Neural crest cell (in vitro differentiated cells): ENCODE measurements at regions not wholly inside any gene's neighbourhood (a gene's known extent, or its start where the extent isn't known, plus 50 kb on each side); places are given as distances from the start of the nearest gene placed in this dataset.

Experiments used
- DNase-seq: peaks from one replicate; pipeline ENCODE4 v3.0.0; 2021; ENCODE audit warnings: low read depth, mixed read lengths, low spot score
- H3K27ac Mint-ChIP-seq: one replicate; pipeline ENCODE4 v1.8.0; 2021; ENCODE audit warnings: mild to moderate bottlenecking, mixed read lengths; ENCODE audit not compliant: unreplicated experiment
- H3K27me3 Mint-ChIP-seq: 2 replicates; pipeline ENCODE4 v1.8.0; 2021; ENCODE audit warnings: low read depth, mild to moderate bottlenecking, mixed read lengths
- H3K36me3 Mint-ChIP-seq: 2 replicates; pipeline ENCODE4 v1.8.0; 2021; ENCODE audit warnings: low read depth, mild to moderate bottlenecking, mixed read lengths
- H3K4me1 Mint-ChIP-seq: 2 replicates; pipeline ENCODE4 v1.8.0; 2021; ENCODE audit warnings: mixed read lengths
- H3K4me3 Mint-ChIP-seq: one replicate; pipeline ENCODE4 v1.8.0; 2021; ENCODE audit warnings: mild to moderate bottlenecking, mixed read lengths
- H3K9me3 Mint-ChIP-seq: 2 replicates; pipeline ENCODE4 v1.8.0; 2021; ENCODE audit warnings: mixed read lengths
- TF ChIP-seq, protein P1 (sequence below): fragments of 200-600 bp; sonication (generic); conservative IDR thresholded peaks from 2 replicates; pipeline ENCODE4 v1.5.0; 2021; ENCODE audit warnings: antibody characterized with exemption, mild to moderate bottlenecking

GRCh38 chr1:47593013-47593568, 155.2 kb downstream of the FOXD2 start:
- Mint-ChIP-seq H3K9me3 (no peaks in the 10 kb centered on the region), H3K27ac (no peak overlapping the region), H3K4me1 (peaks cover 9% of the 10 kb centered on the region), H3K4me3 (no peak overlapping the region), H3K36me3 (no peaks in the 10 kb centered on the region), H3K27me3 (peaks cover 29% of the 10 kb centered on the region)
- TF ChIP-seq, protein P1, sequence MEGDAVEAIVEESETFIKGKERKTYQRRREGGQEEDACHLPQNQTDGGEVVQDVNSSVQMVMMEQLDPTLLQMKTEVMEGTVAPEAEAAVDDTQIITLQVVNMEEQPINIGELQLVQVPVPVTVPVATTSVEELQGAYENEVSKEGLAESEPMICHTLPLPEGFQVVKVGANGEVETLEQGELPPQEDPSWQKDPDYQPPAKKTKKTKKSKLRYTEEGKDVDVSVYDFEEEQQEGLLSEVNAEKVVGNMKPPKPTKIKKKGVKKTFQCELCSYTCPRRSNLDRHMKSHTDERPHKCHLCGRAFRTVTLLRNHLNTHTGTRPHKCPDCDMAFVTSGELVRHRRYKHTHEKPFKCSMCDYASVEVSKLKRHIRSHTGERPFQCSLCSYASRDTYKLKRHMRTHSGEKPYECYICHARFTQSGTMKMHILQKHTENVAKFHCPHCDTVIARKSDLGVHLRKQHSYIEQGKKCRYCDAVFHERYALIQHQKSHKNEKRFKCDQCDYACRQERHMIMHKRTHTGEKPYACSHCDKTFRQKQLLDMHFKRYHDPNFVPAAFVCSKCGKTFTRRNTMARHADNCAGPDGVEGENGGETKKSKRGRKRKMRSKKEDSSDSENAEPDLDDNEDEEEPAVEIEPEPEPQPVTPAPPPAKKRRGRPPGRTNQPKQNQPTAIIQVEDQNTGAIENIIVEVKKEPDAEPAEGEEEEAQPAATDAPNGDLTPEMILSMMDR: no peak
- no peak for DNase-seq

DNA sequence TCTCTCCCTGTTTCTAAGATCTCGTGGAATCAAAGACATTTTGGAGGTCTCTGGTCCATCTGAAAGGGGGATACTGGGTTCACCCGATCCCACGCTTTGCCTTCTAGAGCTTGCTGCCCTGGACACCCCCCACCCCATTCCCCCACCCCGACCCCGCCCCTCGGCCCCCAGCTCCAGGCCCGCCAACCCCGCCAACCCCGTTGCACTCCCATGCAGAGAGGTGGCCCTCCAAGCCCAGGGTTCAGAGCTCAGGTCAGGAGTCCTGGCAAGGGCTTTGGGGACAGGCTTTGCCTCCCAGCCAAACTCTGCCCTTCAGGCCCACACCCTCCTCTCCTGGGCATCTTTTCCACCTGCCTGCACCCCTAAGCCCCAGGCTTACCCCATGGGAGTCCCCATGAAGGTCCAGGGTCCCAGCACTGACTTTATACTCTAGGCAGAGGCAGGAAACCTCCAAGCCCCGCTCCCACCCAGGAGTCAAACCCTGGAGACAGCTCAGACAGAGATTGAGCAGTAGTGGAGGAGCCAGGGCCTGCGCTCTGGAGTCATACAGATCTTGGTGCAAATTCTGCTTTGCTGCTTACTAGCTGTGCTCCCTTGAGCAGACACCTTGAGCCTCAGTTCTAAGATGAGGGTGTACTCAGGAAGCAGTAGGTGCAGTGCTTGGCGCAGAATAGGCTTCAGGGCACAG, 155.9 kb downstream of the FOXD2 start:
- no peak for DNase-seq
- H3K36me3 Mint-ChIP-seq: no peaks in the 10 kb centered on the region
- peaks cover 29% of the 10 kb centered on the region for H3K27me3 Mint-ChIP-seq
- TF ChIP-seq, protein P1: no peak
- no peak overlapping the region for H3K4me3 Mint-ChIP-seq
- H3K9me3 Mint-ChIP-seq: no peaks in the 10 kb centered on the region
- peaks cover 15% of the 10 kb centered on the region for H3K4me1 Mint-ChIP-seq
- no peak overlapping the region for H3K27ac Mint-ChIP-seq

DNA sequence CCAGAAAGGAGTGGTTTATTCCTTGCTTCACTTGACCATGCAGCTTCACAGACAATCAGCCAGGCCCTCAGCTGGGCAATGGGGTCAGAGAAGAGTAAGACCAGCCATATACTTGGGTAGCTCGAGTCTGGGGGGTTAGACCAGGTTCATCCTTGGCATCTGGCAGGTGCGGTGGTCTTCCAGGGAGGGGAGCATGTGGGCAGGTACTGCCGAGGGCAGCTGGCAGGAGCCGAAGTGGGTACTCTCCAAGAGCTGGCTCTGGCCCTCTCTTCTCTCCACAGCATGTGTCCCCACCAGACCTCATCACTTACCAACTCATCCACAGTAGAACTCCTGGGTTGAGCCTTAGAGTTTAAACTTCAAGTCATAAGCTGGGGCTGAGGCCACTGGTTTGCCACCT, 156.8 kb downstream of the FOXD2 start:
- Mint-ChIP-seq H3K9me3 (peaks cover 5% of the 10 kb centered on the region), H3K4me1 (peaks cover 15% of the 10 kb centered on the region), H3K4me3 (no peak overlapping the region), H3K27me3 (peaks cover 29% of the 10 kb centered on the region), H3K36me3 (peaks cover 5% of the 10 kb centered on the region), H3K27ac (no peak overlapping the region)
- TF ChIP-seq, protein P1: no peak
- no peak for DNase-seq

- peaks cover 11% of the 10 kb centered on the region for H3K9me3 Mint-ChIP-seq
- DNase-seq: no peak
- H3K4me3 Mint-ChIP-seq: no peak overlapping the region
- peaks cover 29% of the 10 kb centered on the region for H3K27me3 Mint-ChIP-seq
- H3K27ac Mint-ChIP-seq: no peak overlapping the region
- TF ChIP-seq, protein P1: no peak
- H3K36me3 Mint-ChIP-seq: peaks cover 6% of the 10 kb centered on the region
- H3K4me1 Mint-ChIP-seq: peaks cover 15% of the 10 kb centered on the region
Observed at GRCh38 chr1:47596328-47596727, 158.5 kb downstream of the FOXD2 start.

DNA sequence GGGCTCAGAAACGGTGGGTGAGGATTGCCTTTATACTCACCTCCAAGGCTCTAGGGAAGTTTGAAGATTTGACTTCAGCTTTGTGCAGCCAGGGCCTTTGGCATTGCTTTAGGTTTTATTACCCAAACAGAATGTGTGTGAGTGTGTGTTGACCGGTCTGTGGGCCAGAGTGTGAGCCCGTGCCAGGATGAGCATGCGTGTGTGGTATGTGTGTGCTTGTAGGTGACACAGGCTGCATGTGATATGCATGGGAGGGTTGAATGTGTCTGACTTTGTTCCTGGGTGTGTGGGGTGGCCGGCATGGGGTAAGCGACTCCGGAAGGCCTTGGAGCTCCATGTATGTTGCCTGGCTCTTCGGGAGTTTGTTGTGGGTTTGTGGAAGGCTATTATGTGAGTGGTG, 160.5 kb downstream of the FOXD2 start:
- peaks cover 25% of the 10 kb centered on the region for H3K27me3 Mint-ChIP-seq
- H3K27ac Mint-ChIP-seq: peak overlapping the region; percentile 4
- no peak for DNase-seq

More for the DNA sequence above, 160.5 kb downstream of the FOXD2 start:
- Mint-ChIP-seq H3K36me3 (peaks cover 20% of the 10 kb centered on the region), H3K4me3 (no peak overlapping the region), H3K4me1 (peaks cover 10% of the 10 kb centered on the region), H3K9me3 (peaks cover 19% of the 10 kb centered on the region)
- TF ChIP-seq, protein P1: no peak
